ENCODE measurements at regions not wholly inside any gene's neighbourhood (a gene's known extent, or its start where the extent isn't known, plus 50 kb on each side); places are given as distances from the start of the nearest gene placed in this dataset.

- intact Hi-C loops (cut with DNase I) = no loop called here
- DNase-seq (ENCODE audit: missing footprints) = peak; percentile 67
- ATAC-seq = no peak
These were observed 123.8 kb upstream of the DLX2 start for GRCh38 chr2:172226244-172227061.

DNA sequence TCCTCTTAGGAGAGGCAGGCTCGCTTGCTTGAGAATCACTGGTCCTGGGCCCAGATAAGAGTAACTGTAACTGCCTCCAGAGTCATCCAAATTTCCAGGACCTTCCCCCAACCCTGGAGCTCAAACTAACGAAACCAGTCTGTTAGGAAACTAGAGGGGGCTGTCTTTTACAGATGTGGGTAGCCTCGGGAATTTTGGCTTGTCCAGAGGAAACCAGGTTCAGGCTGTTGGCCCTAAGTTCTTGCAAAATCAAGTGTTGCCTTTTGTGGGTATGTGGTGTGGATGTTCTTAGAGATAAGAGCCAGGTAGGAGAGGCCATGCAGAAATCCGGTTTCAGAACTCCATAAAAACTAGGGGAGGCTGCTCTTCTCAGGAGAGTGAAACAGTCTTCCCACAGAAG is 125.0 kb upstream of the DLX2 start:
- DNase-seq (ENCODE audit: missing footprints) = no peak
- no peak for ATAC-seq
- intact Hi-C loops (cut with DNase I) = no loop called here

- intact Hi-C loops (cut with DNase I) = no loop called here
- ATAC-seq (no peak), DNase-seq (ENCODE audit: missing footprints) (no peak)
These were observed 125.6 kb upstream of the DLX2 start for GRCh38 chr2:172228177-172228808.

- intact Hi-C loops (cut with DNase I) = no loop called here
- DNase-seq (ENCODE audit: missing footprints) = no peak
- no peak for ATAC-seq
These were observed 126.4 kb upstream of the DLX2 start for GRCh38 chr2:172229125-172229524.

GRCh38 chr2:172230332-172230888 is 127.7 kb upstream of the DLX2 start:
- ATAC-seq (no peak), DNase-seq (ENCODE audit: missing footprints) (no peak)
- intact Hi-C loops (cut with DNase I) = no loop called here

GRCh38 chr2:172230889-172231401 is 128.2 kb upstream of the DLX2 start:
- intact Hi-C loops (cut with DNase I) = no loop called here
- no peak for ATAC-seq
- DNase-seq (ENCODE audit: missing footprints) = peak; percentile 52

DNA sequence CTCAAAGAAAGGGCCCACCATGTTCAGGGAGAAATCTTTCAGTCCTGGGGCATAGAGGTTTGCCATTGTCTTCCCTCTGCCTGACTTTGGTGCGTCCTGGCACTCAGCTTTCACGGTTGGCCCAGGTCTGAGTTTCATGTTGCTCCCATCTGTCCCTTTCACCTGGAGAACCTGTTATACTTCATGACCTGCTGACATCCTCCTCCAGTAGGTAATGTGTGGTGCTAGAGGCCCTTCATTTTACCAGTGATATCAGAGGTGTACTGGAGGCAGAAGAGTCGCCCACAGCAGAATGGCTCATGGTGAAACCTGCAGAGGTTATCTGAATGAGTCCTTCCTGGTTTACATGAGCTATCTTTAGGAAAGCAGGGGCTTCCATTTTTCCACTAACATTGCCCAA is 128.8 kb upstream of the DLX2 start:
- DNase-seq (ENCODE audit: missing footprints) (no peak), ATAC-seq (no peak)
- intact Hi-C loops (cut with DNase I) = no loop called here

- ATAC-seq (no peak), DNase-seq (ENCODE audit: missing footprints) (no peak)
- intact Hi-C loops (cut with DNase I) = no loop called here
These were observed 130.2 kb upstream of the DLX2 start for GRCh38 chr2:172232708-172233396.

GRCh38 chr2:172233987-172234715 is 131.5 kb upstream of the DLX2 start:
- ATAC-seq (no peak), DNase-seq (ENCODE audit: missing footprints) (no peak)
- intact Hi-C loops (cut with DNase I) = no loop called here

GRCh38 chr2:172234716-172235691 is 132.3 kb upstream of the DLX2 start:
- intact Hi-C loops (cut with DNase I) = no loop called here
- ATAC-seq = no peak
- DNase-seq (ENCODE audit: missing footprints) = no peak

- intact Hi-C loops (cut with DNase I) = no loop called here
- DNase-seq (ENCODE audit: missing footprints) (no peak), ATAC-seq (no peak)
These were observed 137.4 kb upstream of the DLX2 start for GRCh38 chr2:172239944-172240590.

GRCh38 chr2:172241222-172241621 is 138.5 kb upstream of the DLX2 start:
- intact Hi-C loops (cut with DNase I) = no loop called here
- DNase-seq (ENCODE audit: missing footprints) (no peak), ATAC-seq (no peak)

DNA sequence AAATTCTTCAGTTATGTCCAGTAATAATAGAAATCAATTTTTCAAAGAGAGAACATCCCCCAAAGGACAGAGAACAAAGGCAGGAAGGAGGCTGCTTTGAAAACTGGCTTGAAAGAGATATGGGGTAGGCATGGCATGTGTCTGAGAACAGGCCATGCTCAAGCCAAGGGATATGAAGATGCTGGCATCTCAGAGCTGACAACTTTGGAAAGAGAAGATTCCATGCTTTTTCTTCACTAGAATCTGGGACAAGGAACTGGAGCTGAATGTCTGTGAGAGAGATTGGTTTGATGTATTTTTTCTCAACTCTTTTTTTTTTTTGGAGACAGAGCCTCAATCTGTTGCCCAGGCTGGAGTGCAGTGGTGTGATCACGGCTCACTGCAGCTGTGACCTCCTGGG is 139.8 kb upstream of the DLX2 start:
- intact Hi-C loops (cut with DNase I) = no loop called here
- DNase-seq (ENCODE audit: missing footprints) = no peak
- ATAC-seq = no peak

DNA sequence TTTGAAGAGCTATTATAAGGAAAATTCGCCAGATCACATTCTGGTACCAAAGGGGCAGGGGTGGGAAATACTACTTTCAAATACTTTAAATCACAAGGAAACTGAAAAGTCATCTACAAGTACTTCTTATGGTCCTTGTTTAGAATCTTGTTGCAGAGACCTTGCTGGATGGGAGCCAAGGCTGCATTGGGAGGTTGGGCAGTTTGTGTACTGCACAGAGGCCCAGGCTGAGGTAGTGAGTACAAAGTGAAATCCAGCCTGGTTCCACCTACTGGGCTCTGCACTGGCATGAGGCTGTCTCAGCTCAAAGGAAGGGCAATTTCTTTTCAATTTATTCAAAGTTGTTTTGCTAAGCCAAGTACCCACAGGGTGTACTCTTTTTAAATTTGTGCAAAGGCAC is 140.3 kb upstream of the DLX2 start:
- ATAC-seq (no peak), DNase-seq (ENCODE audit: missing footprints) (no peak)
- intact Hi-C loops (cut with DNase I) = no loop called here

DNA sequence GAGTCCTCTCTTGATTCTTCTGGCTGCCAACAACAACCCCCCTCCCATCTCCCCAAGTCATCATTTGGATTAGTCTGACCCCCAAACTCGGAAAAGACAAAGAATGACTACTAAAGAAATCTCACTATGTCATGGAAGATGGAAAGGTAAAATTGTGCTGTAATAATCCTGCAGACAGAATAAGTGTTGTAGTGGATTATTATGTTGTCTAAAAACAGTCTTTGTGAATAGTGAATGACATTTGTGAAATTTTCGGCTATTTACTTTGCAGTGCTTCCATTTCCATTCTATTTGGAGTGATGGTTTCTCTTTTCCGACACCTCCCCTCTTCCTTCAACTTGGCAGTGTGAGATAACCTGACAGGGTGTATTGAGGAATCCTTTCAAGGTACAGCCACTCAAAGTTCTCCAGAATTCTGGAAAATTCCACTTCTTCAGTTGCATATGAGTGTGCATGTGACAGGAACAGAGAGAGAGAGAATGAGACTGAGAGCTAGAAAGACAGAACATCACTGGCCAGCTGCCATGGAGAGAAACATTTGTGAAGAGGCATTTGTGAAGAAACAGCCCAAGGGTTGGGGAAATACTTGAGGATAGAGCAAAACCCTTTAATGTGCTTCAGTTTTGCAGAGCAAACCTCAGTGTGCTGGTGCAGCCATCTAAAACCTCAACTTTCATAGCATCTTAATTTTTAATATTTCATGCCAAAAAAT is 141.9 kb upstream of the DLX2 start:
- intact Hi-C loops (cut with DNase I) = no loop called here
- DNase-seq (ENCODE audit: missing footprints) = no peak
- no peak for ATAC-seq

GRCh38 chr2:172246649-172247048 is 143.9 kb upstream of the DLX2 start:
- no peak for ATAC-seq
- DNase-seq (ENCODE audit: missing footprints) = no peak
- intact Hi-C loops (cut with DNase I) = no loop called here

DNA sequence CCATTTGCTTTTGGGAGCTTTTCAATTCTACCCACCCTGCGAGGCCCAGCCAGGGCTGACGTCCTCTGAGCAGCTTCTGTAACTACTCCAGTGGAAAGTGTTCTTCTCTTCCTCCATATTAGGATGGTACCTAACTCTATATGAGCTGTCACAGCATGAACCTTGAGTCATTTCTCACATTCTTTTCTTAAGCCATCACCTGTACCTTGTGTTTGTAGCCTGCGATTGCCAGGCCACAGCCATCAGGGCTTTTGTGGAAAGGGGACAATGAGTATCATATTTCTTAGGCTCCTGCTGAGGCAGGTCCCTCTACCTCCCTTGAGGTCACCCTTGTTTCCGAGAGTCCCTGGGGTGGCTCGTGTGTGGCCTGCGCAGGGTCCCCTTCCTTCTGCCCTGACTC is 144.5 kb upstream of the DLX2 start:
- intact Hi-C loops (cut with DNase I) = no loop called here
- no peak for ATAC-seq
- DNase-seq (ENCODE audit: missing footprints) = no peak
